T-helper 2 cell treated with Interferon-gamma antibody and Interleukin-4, amounts not matched to agents 5 μg/mL and 100 μg/mL, for 36 hours (primary cell): ENCODE measurements at regions not wholly inside any gene's neighbourhood (a gene's known extent, or its start where the extent isn't known, plus 50 kb on each side); places are given as distances from the start of the nearest gene placed in this dataset.

ENCODE experiments used
- DNase-seq: peaks from one replicate; pipeline ENCODE4 v3.0.0; 2021; ENCODE audit warnings: low spot score
- H3K27ac Mint-ChIP-seq: one replicate; pipeline ENCODE4 v1.8.0; 2021; ENCODE audit warnings: mild to moderate bottlenecking, mixed read lengths
- H3K27me3 Mint-ChIP-seq: one replicate; pipeline ENCODE4 v1.8.0; 2021; ENCODE audit warnings: low read depth, mixed read lengths
- H3K36me3 Mint-ChIP-seq: one replicate; pipeline ENCODE4 v1.8.0; 2021; ENCODE audit warnings: low read depth, mixed read lengths
- H3K4me1 Mint-ChIP-seq: one replicate; pipeline ENCODE4 v1.8.0; 2021; ENCODE audit warnings: low read depth, mixed read lengths
- H3K4me3 Mint-ChIP-seq: one replicate; pipeline ENCODE4 v1.8.0; 2022; ENCODE audit warnings: mild to moderate bottlenecking, moderate library complexity, mixed read lengths
- H3K9me3 Mint-ChIP-seq: one replicate; pipeline ENCODE4 v1.8.0; 2021; ENCODE audit warnings: mixed read lengths

GRCh38 chr4:181432335-181432734 lies 810.9 kb upstream of the TENM3 start:
- Mint-ChIP-seq H3K27ac (no peak overlapping the region), H3K9me3 (peaks cover 2% of the 10 kb centered on the region), H3K36me3 (no peaks in the 10 kb centered on the region), H3K4me3 (no peak overlapping the region), H3K27me3 (no peaks in the 10 kb centered on the region), H3K4me1 (no peaks in the 10 kb centered on the region)
- no peak for DNase-seq

GRCh38 chr4:181437895-181438294 lies 805.3 kb upstream of the TENM3 start:
- no peaks in the 10 kb centered on the region for H3K27me3 Mint-ChIP-seq
- no peaks in the 10 kb centered on the region for H3K4me1 Mint-ChIP-seq
- H3K27ac Mint-ChIP-seq, result no peak overlapping the region
- DNase-seq, result no peak
- H3K4me3 Mint-ChIP-seq, result no peak overlapping the region
- peaks cover 11% of the 10 kb centered on the region for H3K9me3 Mint-ChIP-seq
- H3K36me3 Mint-ChIP-seq, result no peaks in the 10 kb centered on the region

GRCh38 chr4:181438641-181439040 lies 804.6 kb upstream of the TENM3 start:
- no peak overlapping the region for H3K4me3 Mint-ChIP-seq
- H3K36me3 Mint-ChIP-seq, result no peaks in the 10 kb centered on the region
- no peaks in the 10 kb centered on the region for H3K4me1 Mint-ChIP-seq
- peaks cover 11% of the 10 kb centered on the region for H3K9me3 Mint-ChIP-seq
- H3K27me3 Mint-ChIP-seq, result no peaks in the 10 kb centered on the region
- no peak overlapping the region for H3K27ac Mint-ChIP-seq
- no peak for DNase-seq

DNA sequence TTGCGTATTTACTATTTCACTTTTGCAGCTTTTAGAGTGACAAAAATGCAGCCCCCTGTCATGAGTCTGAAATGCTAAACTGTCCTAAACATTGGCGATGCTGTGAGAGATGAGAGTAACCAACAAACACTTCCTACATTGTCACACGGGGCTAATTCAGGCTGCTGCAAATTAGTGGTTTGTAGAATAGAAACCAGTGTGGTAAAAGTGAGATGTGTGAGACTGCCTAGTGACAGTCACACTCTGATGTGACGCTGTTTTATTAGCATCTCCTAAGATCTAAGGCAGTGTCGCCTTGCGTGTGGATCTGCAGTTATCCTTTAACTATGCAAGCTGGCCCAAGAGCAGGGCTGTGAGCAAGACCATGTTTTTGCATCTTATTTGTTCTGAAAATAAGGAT lies 800.2 kb upstream of the TENM3 start:
- no peak overlapping the region for H3K4me3 Mint-ChIP-seq
- no peak for DNase-seq
- no peaks in the 10 kb centered on the region for H3K36me3 Mint-ChIP-seq
- H3K9me3 Mint-ChIP-seq, result peaks cover 2% of the 10 kb centered on the region
- H3K27ac Mint-ChIP-seq, result no peak overlapping the region
- no peaks in the 10 kb centered on the region for H3K27me3 Mint-ChIP-seq
- H3K4me1 Mint-ChIP-seq, result no peaks in the 10 kb centered on the region

- DNase-seq, result no peak
- Mint-ChIP-seq H3K27ac (no peak overlapping the region), H3K36me3 (no peaks in the 10 kb centered on the region), H3K4me1 (no peaks in the 10 kb centered on the region), H3K9me3 (peaks cover 3% of the 10 kb centered on the region), H3K4me3 (no peak overlapping the region), H3K27me3 (no peaks in the 10 kb centered on the region)
Observed at GRCh38 chr4:181465826-181466225, 777.4 kb upstream of the TENM3 start.

- no peak overlapping the region for H3K27ac Mint-ChIP-seq
- H3K9me3 Mint-ChIP-seq, result peaks cover 3% of the 10 kb centered on the region
- H3K27me3 Mint-ChIP-seq, result no peaks in the 10 kb centered on the region
- H3K36me3 Mint-ChIP-seq, result no peaks in the 10 kb centered on the region
- no peaks in the 10 kb centered on the region for H3K4me1 Mint-ChIP-seq
- no peak for DNase-seq
- no peak overlapping the region for H3K4me3 Mint-ChIP-seq
Observed at GRCh38 chr4:181468451-181468850, 774.8 kb upstream of the TENM3 start.

DNA sequence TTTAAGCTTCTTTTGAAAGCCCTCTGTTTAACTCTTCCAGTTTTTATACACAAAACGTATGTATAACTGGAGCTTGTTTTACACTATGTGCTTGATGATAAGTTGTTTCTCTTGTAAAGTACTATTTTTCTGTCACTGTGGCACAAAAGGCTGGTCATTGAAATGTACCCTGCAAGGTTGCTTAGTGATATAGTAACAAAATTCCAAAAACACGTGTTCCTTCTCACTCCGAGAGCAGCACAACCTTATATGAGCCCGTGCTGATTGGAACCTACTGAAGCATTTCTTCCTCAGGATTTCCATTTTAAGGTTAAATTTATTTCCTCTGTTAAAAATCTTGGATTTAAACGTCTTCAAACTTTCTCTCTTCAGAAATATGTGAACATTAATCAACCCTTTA lies 772.9 kb upstream of the TENM3 start:
- no peaks in the 10 kb centered on the region for H3K36me3 Mint-ChIP-seq
- no peak overlapping the region for H3K27ac Mint-ChIP-seq
- no peak for DNase-seq
- no peaks in the 10 kb centered on the region for H3K9me3 Mint-ChIP-seq
- H3K27me3 Mint-ChIP-seq, result no peaks in the 10 kb centered on the region
- H3K4me3 Mint-ChIP-seq, result no peak overlapping the region
- no peaks in the 10 kb centered on the region for H3K4me1 Mint-ChIP-seq

DNA sequence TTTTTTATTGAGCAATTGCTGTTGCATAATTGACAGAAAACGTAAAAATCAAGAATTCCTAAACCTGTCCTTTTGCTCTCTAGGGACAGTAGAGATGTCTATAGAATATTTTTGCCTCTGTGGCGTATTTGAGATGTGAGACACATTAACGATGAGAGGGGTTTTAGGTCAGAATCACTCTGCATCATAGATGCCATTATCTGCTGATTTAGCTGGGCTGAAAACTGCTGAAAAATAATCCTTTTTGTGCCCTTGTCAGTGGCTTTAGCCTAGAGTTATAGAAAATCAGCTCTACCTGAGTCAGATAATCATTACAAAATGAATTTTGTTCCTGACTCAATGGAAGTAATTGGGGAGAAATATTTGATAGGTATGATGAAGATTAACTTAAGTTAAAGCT lies 767.8 kb upstream of the TENM3 start:
- Mint-ChIP-seq H3K9me3 (no peaks in the 10 kb centered on the region), H3K27me3 (no peaks in the 10 kb centered on the region), H3K36me3 (no peaks in the 10 kb centered on the region), H3K27ac (no peak overlapping the region), H3K4me1 (no peaks in the 10 kb centered on the region), H3K4me3 (no peak overlapping the region)
- DNase-seq, result no peak

DNA sequence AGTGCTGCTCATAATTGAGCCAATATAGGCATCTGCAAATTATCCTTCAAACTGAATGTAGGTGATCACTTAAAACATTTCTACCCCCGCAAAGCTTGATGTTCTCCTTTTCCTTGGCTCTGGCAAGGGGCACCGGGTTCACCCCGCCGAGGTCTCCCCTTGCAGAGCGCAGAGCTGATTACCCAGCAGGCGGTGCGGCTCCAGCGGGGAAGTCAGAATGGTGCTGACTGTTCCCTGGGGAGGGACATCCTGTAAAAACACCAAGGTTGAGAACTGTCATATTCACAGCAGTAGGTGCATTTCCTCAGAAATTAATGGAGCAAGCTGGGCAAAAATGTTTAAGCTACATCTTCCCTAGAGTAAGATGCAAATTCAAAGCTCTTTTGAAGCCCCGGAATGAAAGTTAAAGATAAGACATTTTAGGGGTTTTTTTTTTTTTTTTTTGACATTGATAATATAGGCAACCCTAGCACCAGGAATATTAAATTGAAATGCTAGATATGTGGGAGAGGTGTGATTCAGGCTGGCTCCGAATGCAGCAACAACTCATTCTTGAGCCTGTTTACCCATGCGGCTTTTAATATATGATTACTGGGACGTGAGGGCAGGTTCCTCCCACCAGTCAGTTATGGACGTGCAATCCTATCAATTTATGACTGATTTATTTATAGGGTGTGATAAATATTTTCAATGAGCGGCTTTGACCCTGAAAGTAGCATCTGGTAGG lies 767.3 kb upstream of the TENM3 start:
- no peak overlapping the region for H3K27ac Mint-ChIP-seq
- DNase-seq, result no peak
- no peaks in the 10 kb centered on the region for H3K9me3 Mint-ChIP-seq
- no peaks in the 10 kb centered on the region for H3K4me1 Mint-ChIP-seq
- H3K27me3 Mint-ChIP-seq, result no peaks in the 10 kb centered on the region
- no peaks in the 10 kb centered on the region for H3K36me3 Mint-ChIP-seq
- H3K4me3 Mint-ChIP-seq, result no peak overlapping the region

GRCh38 chr4:181476508-181476890 lies 766.7 kb upstream of the TENM3 start:
- H3K27ac Mint-ChIP-seq, result no peak overlapping the region
- H3K4me1 Mint-ChIP-seq, result no peaks in the 10 kb centered on the region
- H3K9me3 Mint-ChIP-seq, result no peaks in the 10 kb centered on the region
- DNase-seq, result no peak
- H3K27me3 Mint-ChIP-seq, result no peaks in the 10 kb centered on the region
- no peak overlapping the region for H3K4me3 Mint-ChIP-seq
- no peaks in the 10 kb centered on the region for H3K36me3 Mint-ChIP-seq

DNA sequence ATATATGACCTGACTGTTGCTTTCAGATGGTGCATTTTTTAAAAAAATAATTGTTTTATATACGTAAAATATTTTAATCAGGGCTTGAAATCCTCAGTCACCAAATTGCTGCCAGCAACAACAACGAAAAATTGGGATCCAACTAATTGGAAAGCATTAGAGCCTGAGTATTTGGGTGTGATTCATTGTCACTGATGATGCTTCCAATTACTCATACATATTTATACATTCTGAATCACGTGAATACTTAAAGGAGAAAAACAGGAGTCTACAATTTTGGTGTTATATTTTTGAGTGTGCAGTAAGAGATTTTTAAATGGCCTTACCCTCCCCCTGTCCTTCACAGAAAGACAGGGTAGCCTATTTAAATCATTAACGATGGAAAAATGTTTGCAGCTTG lies 765.6 kb upstream of the TENM3 start:
- no peak for DNase-seq
- Mint-ChIP-seq H3K27me3 (no peaks in the 10 kb centered on the region), H3K27ac (no peak overlapping the region), H3K9me3 (no peaks in the 10 kb centered on the region), H3K36me3 (no peaks in the 10 kb centered on the region), H3K4me3 (no peak overlapping the region), H3K4me1 (no peaks in the 10 kb centered on the region)

- DNase-seq, result no peak
- no peaks in the 10 kb centered on the region for H3K9me3 Mint-ChIP-seq
- no peaks in the 10 kb centered on the region for H3K27me3 Mint-ChIP-seq
- H3K4me3 Mint-ChIP-seq, result no peak overlapping the region
- no peaks in the 10 kb centered on the region for H3K36me3 Mint-ChIP-seq
- H3K4me1 Mint-ChIP-seq, result no peaks in the 10 kb centered on the region
- H3K27ac Mint-ChIP-seq, result no peak overlapping the region
Observed at GRCh38 chr4:181478656-181479055, 764.5 kb upstream of the TENM3 start.

DNA sequence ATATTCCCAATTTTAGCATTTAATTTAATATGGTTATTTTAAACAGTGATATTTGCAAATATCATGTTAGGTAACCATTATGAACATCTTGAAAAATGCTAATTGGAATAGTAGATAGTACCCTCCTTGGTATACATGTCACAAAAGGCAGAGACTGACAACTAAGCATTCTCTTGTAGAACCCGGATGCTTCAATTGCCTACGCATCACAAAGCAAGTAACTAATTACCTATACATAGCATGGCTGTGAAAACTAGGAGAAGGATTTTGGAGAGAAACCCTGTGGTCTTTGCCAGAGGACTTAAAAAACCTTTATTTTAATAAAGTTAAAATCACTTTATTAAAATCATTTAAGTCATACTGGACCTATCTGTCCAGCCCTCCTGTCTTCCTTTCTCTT lies 764.1 kb upstream of the TENM3 start:
- H3K4me3 Mint-ChIP-seq, result no peak overlapping the region
- no peak for DNase-seq
- no peaks in the 10 kb centered on the region for H3K27me3 Mint-ChIP-seq
- H3K9me3 Mint-ChIP-seq, result no peaks in the 10 kb centered on the region
- H3K4me1 Mint-ChIP-seq, result no peaks in the 10 kb centered on the region
- H3K27ac Mint-ChIP-seq, result no peak overlapping the region
- no peaks in the 10 kb centered on the region for H3K36me3 Mint-ChIP-seq

- H3K27ac Mint-ChIP-seq, result no peak overlapping the region
- no peak for DNase-seq
- H3K36me3 Mint-ChIP-seq, result no peaks in the 10 kb centered on the region
- no peaks in the 10 kb centered on the region for H3K9me3 Mint-ChIP-seq
- no peaks in the 10 kb centered on the region for H3K27me3 Mint-ChIP-seq
- H3K4me3 Mint-ChIP-seq, result no peak overlapping the region
- no peaks in the 10 kb centered on the region for H3K4me1 Mint-ChIP-seq
Observed at GRCh38 chr4:181484396-181484795, 758.8 kb upstream of the TENM3 start.

DNA sequence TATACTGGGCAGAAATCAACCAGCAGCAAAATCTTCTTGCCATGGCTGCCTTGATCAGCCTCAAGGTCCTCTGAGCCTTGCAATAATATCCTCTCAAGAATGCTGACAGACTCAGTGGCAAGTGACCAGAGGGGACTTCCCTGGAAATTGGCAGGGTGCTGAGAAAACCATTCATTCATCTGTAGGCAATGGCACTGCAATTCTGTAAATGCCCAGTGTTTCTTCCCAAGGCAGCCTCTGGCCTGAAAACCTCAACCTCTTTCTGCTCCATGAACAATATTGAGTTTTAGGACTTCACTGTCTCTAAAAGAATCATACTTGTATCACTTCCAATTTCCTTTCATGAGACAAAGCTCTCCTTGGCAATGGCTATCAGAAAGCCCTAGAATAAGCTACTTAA lies 754.3 kb upstream of the TENM3 start:
- Mint-ChIP-seq H3K4me3 (no peak overlapping the region), H3K36me3 (no peaks in the 10 kb centered on the region), H3K4me1 (no peaks in the 10 kb centered on the region), H3K27ac (no peak overlapping the region), H3K27me3 (no peaks in the 10 kb centered on the region), H3K9me3 (no peaks in the 10 kb centered on the region)
- DNase-seq, result no peak
